Astrocyte (in vitro differentiated cells and primary cell): ENCODE measurements at regions not wholly inside any gene's neighbourhood (a gene's known extent, or its start where the extent isn't known, plus 50 kb on each side); places are given as distances from the start of the nearest gene placed in this dataset.

Experiments used
- EZH2 ChIP-seq: IDR thresholded peaks from 2 replicates; pipeline ENCODE4 v1.6.1; 2012; ENCODE audit warnings: mild to moderate bottlenecking, low read length, inconsistent platforms; ENCODE audit not compliant: insufficient read depth
- TF ChIP-seq, protein P1 (sequence below): IDR thresholded peaks from 2 replicates; pipeline ENCODE4 v1.5.1; 2011; ENCODE audit warnings: low read depth, mild to moderate bottlenecking, inconsistent platforms, low read length, moderate library complexity; ENCODE audit not compliant: insufficient read depth

DNA sequence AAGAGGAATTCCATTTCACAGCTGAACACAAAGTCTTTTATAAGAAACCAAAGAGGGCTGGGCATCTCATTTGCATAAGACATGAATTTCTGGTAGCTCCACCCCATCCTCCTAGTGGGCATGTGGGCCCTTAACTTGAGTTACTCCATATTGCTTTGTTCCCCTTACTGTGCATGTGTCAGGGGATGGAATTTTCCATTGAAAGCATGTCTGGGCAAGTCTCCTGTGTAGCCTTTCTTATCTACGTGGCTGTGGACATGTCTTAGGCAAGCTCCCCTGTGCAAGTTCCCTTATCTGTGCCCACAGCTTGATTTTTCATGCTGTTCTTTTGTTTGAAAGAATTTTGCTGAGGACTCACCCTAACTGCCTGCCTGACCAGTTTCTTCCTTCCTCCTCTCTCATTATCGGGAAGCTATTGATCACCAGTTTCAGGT is 123.5 kb upstream of the JADE1 start:
- TF ChIP-seq EZH2: no peak
- TF ChIP-seq, protein P1, sequence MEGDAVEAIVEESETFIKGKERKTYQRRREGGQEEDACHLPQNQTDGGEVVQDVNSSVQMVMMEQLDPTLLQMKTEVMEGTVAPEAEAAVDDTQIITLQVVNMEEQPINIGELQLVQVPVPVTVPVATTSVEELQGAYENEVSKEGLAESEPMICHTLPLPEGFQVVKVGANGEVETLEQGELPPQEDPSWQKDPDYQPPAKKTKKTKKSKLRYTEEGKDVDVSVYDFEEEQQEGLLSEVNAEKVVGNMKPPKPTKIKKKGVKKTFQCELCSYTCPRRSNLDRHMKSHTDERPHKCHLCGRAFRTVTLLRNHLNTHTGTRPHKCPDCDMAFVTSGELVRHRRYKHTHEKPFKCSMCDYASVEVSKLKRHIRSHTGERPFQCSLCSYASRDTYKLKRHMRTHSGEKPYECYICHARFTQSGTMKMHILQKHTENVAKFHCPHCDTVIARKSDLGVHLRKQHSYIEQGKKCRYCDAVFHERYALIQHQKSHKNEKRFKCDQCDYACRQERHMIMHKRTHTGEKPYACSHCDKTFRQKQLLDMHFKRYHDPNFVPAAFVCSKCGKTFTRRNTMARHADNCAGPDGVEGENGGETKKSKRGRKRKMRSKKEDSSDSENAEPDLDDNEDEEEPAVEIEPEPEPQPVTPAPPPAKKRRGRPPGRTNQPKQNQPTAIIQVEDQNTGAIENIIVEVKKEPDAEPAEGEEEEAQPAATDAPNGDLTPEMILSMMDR: no peak
